Stomach (tissue), 4 donors: ENCODE measurements at regions not wholly inside any gene's neighbourhood (a gene's known extent, or its start where the extent isn't known, plus 50 kb on each side); places are given as distances from the start of the nearest gene placed in this dataset.

Source experiments
- EP300 ChIP-seq: sonication (generic); formaldehyde crosslinking; IDR thresholded peaks from one replicate; pipeline ENCODE4 v1.6.1; 2017; ENCODE audit warnings: antibody characterized with exemption
- POLR2A ChIP-seq, 4 donors: fragments of 450-650 bp; IDR thresholded peaks; one replicate each; pipeline ENCODE4 v1.6.1; 2016; ENCODE audit warnings: antibody characterized with exemption in 4 of 4, control low read depth in 2 of 4, mild to moderate bottlenecking in 1 of 4, moderate library complexity in 1 of 4
- POLR2AphosphoS5 ChIP-seq, 3 donors: sonication (generic); formaldehyde crosslinking; IDR thresholded peaks; one replicate each; pipeline ENCODE4 v1.6.1; 2016; ENCODE audit warnings: antibody characterized with exemption in 3 of 3
- TF ChIP-seq, protein P1 (sequence below), 7 experiments: fragments of 450-650 bp in 4 of 7; fragments of 200-600 bp in 3 of 7; sonication (generic) in 3 of 7; IDR thresholded peaks; one replicate each; pipeline ENCODE4 v1.5.1; 2016 to 2019; ENCODE audit warnings: antibody characterized with exemption in 7 of 7, control low read depth in 2 of 7, mild to moderate bottlenecking in 1 of 7

DNA sequence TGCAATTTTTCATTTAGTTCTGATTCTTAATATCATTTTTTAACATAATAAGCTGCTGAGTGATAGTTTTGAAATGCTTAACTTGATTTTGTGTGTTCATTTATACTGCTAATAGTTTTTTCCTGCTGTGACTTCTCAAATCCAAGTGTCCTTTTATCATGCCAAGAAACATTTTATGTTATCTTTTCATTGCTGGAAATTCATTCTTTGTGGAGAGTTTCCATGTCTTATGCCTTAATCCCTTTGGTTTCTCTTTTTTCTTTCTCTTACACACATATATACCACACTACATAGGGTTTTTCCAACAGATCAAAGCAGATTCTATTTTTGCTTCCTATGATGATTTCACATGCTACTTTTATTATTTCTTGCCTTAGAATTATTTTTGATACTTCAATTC lies 981.1 kb downstream of the SLC6A15 start:
- TF ChIP-seq POLR2AphosphoS5 (IDR thresholded peaks at IDR 0.05) (no peak), EP300 (no peak), POLR2A (IDR thresholded peaks at IDR 0.05) (no peak)
- TF ChIP-seq, protein P1, sequence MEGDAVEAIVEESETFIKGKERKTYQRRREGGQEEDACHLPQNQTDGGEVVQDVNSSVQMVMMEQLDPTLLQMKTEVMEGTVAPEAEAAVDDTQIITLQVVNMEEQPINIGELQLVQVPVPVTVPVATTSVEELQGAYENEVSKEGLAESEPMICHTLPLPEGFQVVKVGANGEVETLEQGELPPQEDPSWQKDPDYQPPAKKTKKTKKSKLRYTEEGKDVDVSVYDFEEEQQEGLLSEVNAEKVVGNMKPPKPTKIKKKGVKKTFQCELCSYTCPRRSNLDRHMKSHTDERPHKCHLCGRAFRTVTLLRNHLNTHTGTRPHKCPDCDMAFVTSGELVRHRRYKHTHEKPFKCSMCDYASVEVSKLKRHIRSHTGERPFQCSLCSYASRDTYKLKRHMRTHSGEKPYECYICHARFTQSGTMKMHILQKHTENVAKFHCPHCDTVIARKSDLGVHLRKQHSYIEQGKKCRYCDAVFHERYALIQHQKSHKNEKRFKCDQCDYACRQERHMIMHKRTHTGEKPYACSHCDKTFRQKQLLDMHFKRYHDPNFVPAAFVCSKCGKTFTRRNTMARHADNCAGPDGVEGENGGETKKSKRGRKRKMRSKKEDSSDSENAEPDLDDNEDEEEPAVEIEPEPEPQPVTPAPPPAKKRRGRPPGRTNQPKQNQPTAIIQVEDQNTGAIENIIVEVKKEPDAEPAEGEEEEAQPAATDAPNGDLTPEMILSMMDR (IDR thresholded peaks at IDR 0.05), result no peak
